GM23248 (cell line): ENCODE measurements at regions not wholly inside any gene's neighbourhood (a gene's known extent, or its start where the extent isn't known, plus 50 kb on each side); places are given as distances from the start of the nearest gene placed in this dataset.
"Not testable (repeated sequence)": the region's sequence is repeated elsewhere in the genome, so short reads cannot be mapped to it uniquely, and the experiment has no call there.

ENCODE experiments used
- DNase-seq: peaks from one replicate; pipeline ENCODE4 v3.0.0-alpha.2; 2015
- H2AFZ ChIP-seq: fragments of 200-600 bp; sonication (generic); 2 replicates; pipeline ENCODE4 v1.6.1; 2016; ENCODE audit warnings: antibody characterized with exemption
- H3F3A ChIP-seq: fragments of 200-600 bp; sonication (generic); 2 replicates; pipeline ENCODE4 v1.6.1; 2016; ENCODE audit warnings: mild to moderate bottlenecking, antibody characterized with exemption, mixed run types; ENCODE audit not compliant: insufficient read depth
- H3K27ac ChIP-seq: fragments of 200-600 bp; sonication (generic); 2 replicates; pipeline ENCODE4 v1.5.1; 2016; ENCODE audit warnings: mild to moderate bottlenecking
- H3K27me3 ChIP-seq: fragments of 200-600 bp; sonication (generic); replicated peaks from 2 replicates; pipeline ENCODE4 v1.6.1; 2016; ENCODE audit warnings: mild to moderate bottlenecking; ENCODE audit not compliant: insufficient read depth
- H3K36me3 ChIP-seq: fragments of 200-600 bp; sonication (generic); 2 replicates; pipeline ENCODE4 v1.6.1; 2016; ENCODE audit warnings: low read depth, mild to moderate bottlenecking
- H3K4me1 ChIP-seq: fragments of 200-600 bp; sonication (generic); 2 replicates; pipeline ENCODE4 v1.6.1; 2016; ENCODE audit warnings: mild to moderate bottlenecking; ENCODE audit not compliant: insufficient read depth
- H3K4me2 ChIP-seq: fragments of 200-600 bp; sonication (generic); one replicate; pipeline ENCODE4 v1.6.1; 2016; ENCODE audit warnings: mild to moderate bottlenecking; ENCODE audit not compliant: unreplicated experiment
- H3K4me3 ChIP-seq: fragments of 200-600 bp; sonication (generic); 2 replicates; pipeline ENCODE4 v1.5.1; 2016; ENCODE audit warnings: mild to moderate bottlenecking
- H3K79me2 ChIP-seq: fragments of 200-600 bp; sonication (generic); 2 replicates; pipeline ENCODE4 v1.6.1; 2016; ENCODE audit warnings: mild to moderate bottlenecking; ENCODE audit not compliant: insufficient read depth
- H3K9ac ChIP-seq: fragments of 200-600 bp; sonication (generic); 2 replicates; pipeline ENCODE4 v1.6.1; 2016; ENCODE audit warnings: mild to moderate bottlenecking
- H3K9me2 ChIP-seq: fragments of 200-600 bp; sonication (generic); 2 replicates; pipeline ENCODE4 v1.6.1; 2016; ENCODE audit warnings: mixed run types, mild to moderate bottlenecking, moderate library complexity; ENCODE audit not compliant: insufficient read depth
- H3K9me3 ChIP-seq: fragments of 200-600 bp; sonication (generic); one replicate; pipeline ENCODE4 v1.6.1; 2017; ENCODE audit warnings: low read depth
- H4K20me1 ChIP-seq: fragments of 200-600 bp; sonication (generic); 2 replicates; pipeline ENCODE4 v1.6.0; 2016; ENCODE audit not compliant: insufficient read depth
- WGBS, 2 experiments: methylation state at CpG; one replicate each; pipeline ENCODE4 v1.1.6; 2015 to 2017; ENCODE audit warnings: low lambda C conversion rate in 2 of 2, low coverage in 1 of 2; ENCODE audit errors: missing lambda C conversion rate in 2 of 2; 5-methylcytosine and 5-hydroxymethylcytosine counted together
- in situ Hi-C: fragments of 300-500 bp; cut with MboI; formaldehyde crosslinking; loops from 2 replicates; pipeline ENCODE4 v1.15.0; 2020

DNA sequence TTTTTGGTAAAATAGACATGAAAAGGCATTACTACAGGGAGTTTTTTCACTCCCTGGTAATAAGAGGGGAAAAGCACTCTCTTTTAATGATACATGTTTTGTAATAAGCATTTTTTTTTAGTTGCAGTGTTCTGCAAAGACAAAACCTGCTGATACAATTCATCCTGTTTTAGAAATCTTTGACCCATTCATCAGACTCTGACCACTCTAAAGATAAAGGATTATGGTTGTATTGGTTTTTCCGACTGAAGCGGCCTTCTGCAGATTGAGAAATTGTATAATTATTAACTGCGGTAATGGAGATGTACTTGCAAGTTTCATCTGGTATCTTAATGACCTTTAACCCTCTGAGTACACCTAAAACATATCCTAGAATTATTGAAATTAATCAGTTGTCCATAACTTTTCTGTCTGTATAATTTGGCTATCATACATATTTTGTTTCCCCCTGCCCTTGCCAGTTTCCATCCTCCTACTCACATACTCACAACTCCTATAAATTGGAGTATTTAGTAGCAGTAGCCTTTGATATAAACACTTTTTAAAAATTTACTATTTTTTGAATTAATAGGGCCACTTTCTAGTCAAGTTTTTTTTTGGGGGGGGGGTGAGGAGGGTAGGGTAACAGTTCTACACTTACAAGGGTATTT lies 79.4 kb downstream of the SYT15B start:
- H3K9me3 ChIP-seq, H3K4me2 ChIP-seq, H3K36me3 ChIP-seq, H3K4me3 ChIP-seq, H3K9me2 ChIP-seq, H4K20me1 ChIP-seq, H3K4me1 ChIP-seq, H3K9ac ChIP-seq, H3F3A ChIP-seq, H3K79me2 ChIP-seq, in situ Hi-C loops, H3K27me3 ChIP-seq, H3K27ac ChIP-seq, DNase-seq, H2AFZ ChIP-seq: not testable (repeated sequence)
- WGBS, 2 experiments, result 83% methylated on average over 2 of the region's 3 CpGs; no CpG with 5 or more reads in 1 of the 2 experiments

DNA sequence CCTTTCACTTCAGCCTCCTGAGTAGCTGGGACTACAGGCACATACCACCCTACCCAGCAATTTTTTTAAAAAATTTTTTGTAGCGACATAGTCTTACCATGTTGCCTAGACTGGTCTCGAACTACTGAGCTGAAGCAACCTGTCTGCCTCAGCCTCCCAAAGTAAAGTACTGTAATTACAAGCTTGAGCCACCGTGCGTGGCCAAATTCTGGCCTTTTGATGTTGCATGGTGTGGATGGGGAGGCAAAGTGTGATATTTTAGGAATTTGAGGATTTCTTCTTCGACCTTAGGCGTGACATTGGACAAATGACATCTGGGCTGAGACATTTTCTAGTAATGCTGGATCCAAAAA lies 81.8 kb downstream of the SYT15B start:
- H3K4me1 ChIP-seq, H3F3A ChIP-seq, H3K27me3 ChIP-seq, H3K36me3 ChIP-seq, H3K9me3 ChIP-seq, H3K9me2 ChIP-seq, H4K20me1 ChIP-seq, H3K27ac ChIP-seq, in situ Hi-C loops, H3K4me3 ChIP-seq, DNase-seq, H2AFZ ChIP-seq, H3K9ac ChIP-seq, H3K79me2 ChIP-seq, H3K4me2 ChIP-seq: not testable (repeated sequence)
- WGBS, 2 experiments, result 60% methylated on average over 1 of the region's 6 CpGs; no CpG with 5 or more reads in 1 of the 2 experiments

- H3K79me2 ChIP-seq, H3K27me3 ChIP-seq, H3K4me1 ChIP-seq, in situ Hi-C loops, H3K4me2 ChIP-seq, H3K9me3 ChIP-seq, H3K27ac ChIP-seq, H4K20me1 ChIP-seq, H3K4me3 ChIP-seq, H3K9ac ChIP-seq, H2AFZ ChIP-seq, H3K36me3 ChIP-seq, DNase-seq, H3F3A ChIP-seq, H3K9me2 ChIP-seq: not testable (repeated sequence)
- 0 to 16% methylated on average over 1 to 4 of the region's 4 CpGs for WGBS, 2 experiments
Observed at GRCh38 chr10:47680848-47681637, 82.3 kb downstream of the SYT15B start.

GRCh38 chr10:47676102-47676501 lies 87.3 kb downstream of the SYT15B start:
- H3K9me2 ChIP-seq, H3K9me3 ChIP-seq, H3F3A ChIP-seq, H3K36me3 ChIP-seq, H3K4me3 ChIP-seq, DNase-seq, in situ Hi-C loops, H3K27ac ChIP-seq, H4K20me1 ChIP-seq, H2AFZ ChIP-seq, H3K4me2 ChIP-seq, H3K4me1 ChIP-seq, H3K27me3 ChIP-seq, H3K79me2 ChIP-seq, H3K9ac ChIP-seq: not testable (repeated sequence)
- 10% methylated on average over 1 of the region's 1 CpG; no CpG with 5 or more reads in 1 of the 2 experiments for WGBS, 2 experiments

DNA sequence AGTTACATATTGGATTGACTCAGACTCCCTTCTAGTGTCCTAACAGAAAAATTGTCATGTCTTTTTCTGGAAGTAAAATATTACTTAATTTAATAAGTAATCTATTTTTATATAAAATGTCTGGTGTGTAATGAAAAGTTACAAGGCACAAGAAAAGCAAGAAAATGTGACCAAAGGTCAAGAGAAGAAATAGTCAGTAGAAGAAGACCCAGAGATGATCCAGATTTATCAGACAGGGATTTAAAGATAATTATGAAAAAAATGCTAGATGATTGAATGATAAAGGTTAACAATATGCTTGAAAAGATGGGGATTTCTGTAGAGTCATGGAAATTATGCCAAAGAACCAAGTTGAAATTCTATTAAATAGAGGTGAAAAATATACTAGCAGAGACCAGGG lies 87.8 kb downstream of the SYT15B start:
- H3K4me2 ChIP-seq, H3K79me2 ChIP-seq, in situ Hi-C loops, H3K36me3 ChIP-seq, H3K9ac ChIP-seq, H3K9me3 ChIP-seq, H2AFZ ChIP-seq, H3K27ac ChIP-seq, DNase-seq, H3K4me1 ChIP-seq, H4K20me1 ChIP-seq, H3K9me2 ChIP-seq, H3K27me3 ChIP-seq, H3F3A ChIP-seq, H3K4me3 ChIP-seq: not testable (repeated sequence)

DNA sequence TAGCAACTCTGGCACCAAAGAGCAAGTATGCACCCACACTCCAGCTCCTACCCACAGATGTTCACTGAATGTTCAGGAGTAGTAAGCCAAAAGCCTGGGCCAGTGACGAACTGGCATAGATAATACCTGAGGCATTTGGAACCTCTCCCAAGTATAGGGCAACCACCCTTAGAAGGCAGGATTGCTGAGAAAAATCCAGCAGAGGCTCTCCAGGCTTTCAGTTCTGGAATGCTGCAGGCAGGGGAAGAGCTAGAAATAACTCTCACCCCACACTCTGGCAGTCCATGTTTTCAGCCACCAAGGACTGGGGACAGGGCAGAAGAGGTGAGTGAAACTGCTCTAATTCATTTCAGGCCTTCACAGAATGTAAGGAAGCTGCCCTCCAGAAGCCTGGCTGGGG lies 90.3 kb downstream of the SYT15B start:
- H3K36me3 ChIP-seq, DNase-seq, in situ Hi-C loops, H3F3A ChIP-seq, H4K20me1 ChIP-seq, H3K79me2 ChIP-seq, H3K9ac ChIP-seq, H3K9me3 ChIP-seq, H2AFZ ChIP-seq, H3K4me2 ChIP-seq, H3K27me3 ChIP-seq, H3K4me1 ChIP-seq, H3K27ac ChIP-seq, H3K4me3 ChIP-seq, H3K9me2 ChIP-seq: not testable (repeated sequence)
- WGBS, 2 experiments, result no CpG with 5 or more reads among the region's 1 CpG

- H3K4me2 ChIP-seq, H3K9me3 ChIP-seq, H3K36me3 ChIP-seq, H3K27ac ChIP-seq, DNase-seq, H3K4me3 ChIP-seq, in situ Hi-C loops, H3F3A ChIP-seq, H3K79me2 ChIP-seq, H3K4me1 ChIP-seq, H3K27me3 ChIP-seq, H4K20me1 ChIP-seq, H3K9me2 ChIP-seq, H3K9ac ChIP-seq, H2AFZ ChIP-seq: not testable (repeated sequence)
- WGBS, 2 experiments, result 34 to 59% methylated on average over 1 to 2 of the region's 2 CpGs
Observed at GRCh38 chr10:47670857-47671256, 92.5 kb downstream of the SYT15B start.
